PFSK-1 (cell line): ENCODE measurements at regions not wholly inside any gene's neighbourhood (a gene's known extent, or its start where the extent isn't known, plus 50 kb on each side); places are given as distances from the start of the nearest gene placed in this dataset.

ENCODE experiments used
- FOXP2 ChIP-seq: optimal IDR thresholded peaks from 2 replicates; pipeline ENCODE3; 2011; ENCODE audit warnings: borderline replicate concordance, control low read depth, inconsistent platforms; ENCODE audit not compliant: insufficient read depth; ENCODE audit errors: extremely low read length, extremely low read depth
- POLR2AphosphoS5 ChIP-seq: IDR thresholded peaks from 2 replicates; pipeline ENCODE4 v1.6.1; 2012; ENCODE audit warnings: low read depth, mild to moderate bottlenecking, control low read depth, low read length, moderate library complexity
- REST ChIP-seq, 2 experiments: IDR thresholded peaks; 2 replicates each; pipeline versions ENCODE4 v1.6.1 to v1.8.0; 2011 to 2012; ENCODE audit warnings: low read depth in 2 of 2, low read length in 2 of 2, control low read depth in 1 of 2, inconsistent platforms in 1 of 2, mild to moderate bottlenecking in 1 of 2, moderate library complexity in 1 of 2; ENCODE audit not compliant: insufficient read depth in 1 of 2
- TAF1 ChIP-seq: IDR thresholded peaks from 2 replicates; pipeline ENCODE4 v1.6.1; 2012; ENCODE audit warnings: low read length, control low read depth, borderline replicate concordance; ENCODE audit not compliant: insufficient read depth

- TF ChIP-seq FOXP2 = no peak
- no peak for TF ChIP-seq POLR2AphosphoS5
- no peak for TF ChIP-seq REST (IDR thresholded peaks at IDR 0.05; ENCODE audit: insufficient read depth in 1 of 2, low read depth in 2 of 2, low read length in 2 of 2)
- no peak for TF ChIP-seq TAF1
Observed at GRCh38 chr19:30873691-30874090, 475.5 kb downstream of the TSHZ3 start.
